ENCODE measurements at regions not wholly inside any gene's neighbourhood (a gene's known extent, or its start where the extent isn't known, plus 50 kb on each side); places are given as distances from the start of the nearest gene placed in this dataset.

DNA sequence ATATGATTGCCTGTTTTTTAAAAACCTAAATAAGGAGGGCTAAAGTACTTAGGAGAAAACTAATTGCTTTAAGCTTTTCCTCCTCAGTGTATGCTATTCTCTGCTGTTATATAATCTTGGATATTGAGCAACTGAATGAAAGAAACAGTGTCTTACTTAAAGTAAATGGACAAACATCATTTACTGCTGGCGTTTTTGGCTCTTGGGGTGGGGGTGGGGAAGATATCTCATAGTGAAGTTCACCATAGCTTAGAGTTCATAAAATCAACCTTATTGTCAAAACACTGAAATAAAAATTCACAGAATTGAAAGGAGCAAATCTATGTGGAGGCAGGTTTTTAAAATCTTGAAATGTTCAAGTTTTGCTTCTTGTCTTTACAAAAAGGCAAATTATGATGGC, 256.4 kb upstream of the SOX2 start:
- TF ChIP-seq, protein P1, sequence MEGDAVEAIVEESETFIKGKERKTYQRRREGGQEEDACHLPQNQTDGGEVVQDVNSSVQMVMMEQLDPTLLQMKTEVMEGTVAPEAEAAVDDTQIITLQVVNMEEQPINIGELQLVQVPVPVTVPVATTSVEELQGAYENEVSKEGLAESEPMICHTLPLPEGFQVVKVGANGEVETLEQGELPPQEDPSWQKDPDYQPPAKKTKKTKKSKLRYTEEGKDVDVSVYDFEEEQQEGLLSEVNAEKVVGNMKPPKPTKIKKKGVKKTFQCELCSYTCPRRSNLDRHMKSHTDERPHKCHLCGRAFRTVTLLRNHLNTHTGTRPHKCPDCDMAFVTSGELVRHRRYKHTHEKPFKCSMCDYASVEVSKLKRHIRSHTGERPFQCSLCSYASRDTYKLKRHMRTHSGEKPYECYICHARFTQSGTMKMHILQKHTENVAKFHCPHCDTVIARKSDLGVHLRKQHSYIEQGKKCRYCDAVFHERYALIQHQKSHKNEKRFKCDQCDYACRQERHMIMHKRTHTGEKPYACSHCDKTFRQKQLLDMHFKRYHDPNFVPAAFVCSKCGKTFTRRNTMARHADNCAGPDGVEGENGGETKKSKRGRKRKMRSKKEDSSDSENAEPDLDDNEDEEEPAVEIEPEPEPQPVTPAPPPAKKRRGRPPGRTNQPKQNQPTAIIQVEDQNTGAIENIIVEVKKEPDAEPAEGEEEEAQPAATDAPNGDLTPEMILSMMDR (IDR thresholded peaks at IDR 0.05): no peak
- no peak for TF ChIP-seq POLR2A (IDR thresholded peaks at IDR 0.05)

All from body of pancreas (tissue), 4 donors.